Vagina (tissue), 2 donors: ENCODE measurements at regions not wholly inside any gene's neighbourhood (a gene's known extent, or its start where the extent isn't known, plus 50 kb on each side); places are given as distances from the start of the nearest gene placed in this dataset.

Experiments
- DNase-seq, 2 donors: peaks; one replicate each; pipeline ENCODE4 v3.0.0-alpha.2; 2017; ENCODE audit errors: extremely low spot score in 2 of 2
- H3K27ac ChIP-seq: fragments of 200-600 bp; sonication (generic); one replicate; pipeline ENCODE4 v1.5.1; 2019
- H3K27me3 ChIP-seq: fragments of 200-600 bp; sonication (generic); one replicate; pipeline ENCODE4 v1.5.1; 2019
- H3K36me3 ChIP-seq, 2 donors: fragments of 200-600 bp; sonication (generic); one replicate each; pipeline ENCODE4 v1.5.1; 2017 to 2019
- H3K4me1 ChIP-seq: fragments of 200-600 bp; sonication (generic); one replicate; pipeline ENCODE4 v1.5.1; 2019
- H3K4me3 ChIP-seq, 2 donors: fragments of 200-600 bp; sonication (generic); 1 replicate in 1 of 2; 2 replicates in 1 of 2; pipeline ENCODE4 v1.5.1; 2016 to 2019
- H3K9me3 ChIP-seq: fragments of 200-600 bp; sonication (generic); one replicate; pipeline ENCODE4 v1.5.1; 2019
- CTCF ChIP-seq, 3 experiments: fragments of 450-650 bp in 2 of 3; fragments of 200-600 bp in 1 of 3; sonication (generic) in 1 of 3; IDR thresholded peaks; one replicate each; pipeline ENCODE4 v1.5.1; 2017 to 2019; ENCODE audit warnings: antibody characterized with exemption in 3 of 3, mild to moderate bottlenecking in 2 of 3, moderate library complexity in 2 of 3
- POLR2A ChIP-seq, 2 donors: fragments of 450-650 bp; IDR thresholded peaks; one replicate each; pipeline ENCODE4 v1.6.1; 2017; ENCODE audit warnings: antibody characterized with exemption in 2 of 2, mild to moderate bottlenecking in 2 of 2, moderate library complexity in 2 of 2
- POLR2AphosphoS5 ChIP-seq, 2 donors: sonication (generic); formaldehyde crosslinking; IDR thresholded peaks; one replicate each; pipeline ENCODE4 v1.9.0; 2017; ENCODE audit warnings: antibody characterized with exemption in 2 of 2, mild to moderate bottlenecking in 2 of 2, low read depth in 1 of 2; ENCODE audit not compliant: insufficient read depth in 1 of 2
- intact Hi-C: fragments of 100-400 bp; cut with DNase I; formaldehyde crosslinking; loops from one replicate; pipeline ENCODE4 v1.15.1; 2023

- Histone ChIP-seq H3K9me3 (no peaks in the 10 kb centered on the region), H3K36me3 (no peaks in the 10 kb centered on the region), H3K4me3 (no peak overlapping the region), H3K4me1 (no peaks in the 10 kb centered on the region), H3K27ac (no peak overlapping the region), H3K27me3 (no peaks in the 10 kb centered on the region)
- TF ChIP-seq CTCF (IDR thresholded peaks at IDR 0.05) (no peak), POLR2AphosphoS5 (IDR thresholded peaks at IDR 0.05; ENCODE audit: insufficient read depth in 1 of 2, low read depth in 1 of 2) (no peak), POLR2A (IDR thresholded peaks at IDR 0.05) (no peak)
- no peak for DNase-seq
- intact Hi-C loops = no loop called here
Measured at GRCh38 chr6:132933090-132933489, 118.7 kb downstream of the RPS12 start.

GRCh38 chr6:132934496-132934895 lies 120.1 kb downstream of the RPS12 start:
- Histone ChIP-seq H3K27ac (no peak overlapping the region), H3K4me3 (no peak overlapping the region), H3K9me3 (no peaks in the 10 kb centered on the region), H3K27me3 (no peaks in the 10 kb centered on the region), H3K36me3 (no peaks in the 10 kb centered on the region), H3K4me1 (no peaks in the 10 kb centered on the region)
- intact Hi-C loops = no loop called here
- TF ChIP-seq POLR2A (IDR thresholded peaks at IDR 0.05) = no peak
- no peak for TF ChIP-seq CTCF (IDR thresholded peaks at IDR 0.05)
- no peak for DNase-seq

- DNase-seq = no peak
- intact Hi-C loops = no loop called here
- Histone ChIP-seq H3K4me1 (no peaks in the 10 kb centered on the region), H3K27ac (no peak overlapping the region), H3K36me3 (no peaks in the 10 kb centered on the region), H3K27me3 (no peaks in the 10 kb centered on the region), H3K9me3 (no peaks in the 10 kb centered on the region), H3K4me3 (no peak overlapping the region)
- no peak for TF ChIP-seq POLR2AphosphoS5 (IDR thresholded peaks at IDR 0.05; ENCODE audit: insufficient read depth in 1 of 2, low read depth in 1 of 2)
- no peak for TF ChIP-seq POLR2A (IDR thresholded peaks at IDR 0.05)
- TF ChIP-seq CTCF (IDR thresholded peaks at IDR 0.05) = no peak
Measured at GRCh38 chr6:132936646-132937045, 122.3 kb downstream of the RPS12 start.

- Histone ChIP-seq H3K4me3 (no peak overlapping the region), H3K27me3 (no peaks in the 10 kb centered on the region), H3K27ac (no peak overlapping the region), H3K9me3 (no peaks in the 10 kb centered on the region), H3K36me3 (no peaks in the 10 kb centered on the region), H3K4me1 (no peaks in the 10 kb centered on the region)
- intact Hi-C loops = no loop called here
- TF ChIP-seq POLR2AphosphoS5 (IDR thresholded peaks at IDR 0.05; ENCODE audit: insufficient read depth in 1 of 2, low read depth in 1 of 2) (no peak), CTCF (IDR thresholded peaks at IDR 0.05) (no peak), POLR2A (IDR thresholded peaks at IDR 0.05) (no peak)
- no peak for DNase-seq
Measured at GRCh38 chr6:132937466-132937906, 123.1 kb downstream of the RPS12 start.

GRCh38 chr6:132948889-132949288 lies 134.5 kb downstream of the RPS12 start:
- Histone ChIP-seq H3K4me1 (no peaks in the 10 kb centered on the region), H3K27me3 (no peaks in the 10 kb centered on the region), H3K36me3 (no peaks in the 10 kb centered on the region), H3K27ac (no peak overlapping the region), H3K9me3 (no peaks in the 10 kb centered on the region), H3K4me3 (no peak overlapping the region)
- intact Hi-C loops = no loop called here
- DNase-seq = no peak
- TF ChIP-seq POLR2A (IDR thresholded peaks at IDR 0.05) (no peak), POLR2AphosphoS5 (IDR thresholded peaks at IDR 0.05; ENCODE audit: insufficient read depth in 1 of 2, low read depth in 1 of 2) (no peak), CTCF (IDR thresholded peaks at IDR 0.05) (no peak)
